H9 (cell line): ENCODE measurements at regions not wholly inside any gene's neighbourhood (a gene's known extent, or its start where the extent isn't known, plus 50 kb on each side); places are given as distances from the start of the nearest gene placed in this dataset.

Experiments
- DNase-seq: peaks from one replicate; pipeline ENCODE4 v3.0.0-alpha.2; 2017
- H2AFZ ChIP-seq: one replicate; pipeline ENCODE4 v1.6.1; 2013; ENCODE audit warnings: mild to moderate bottlenecking, low read length, control low read depth, moderate library complexity
- H2AK5ac ChIP-seq: 2 replicates; pipeline ENCODE4 v1.6.1; 2013; ENCODE audit warnings: low read length, control low read depth, mixed read lengths; ENCODE audit not compliant: insufficient read length
- H2BK120ac ChIP-seq: one replicate; pipeline ENCODE4 v1.6.1; 2013; ENCODE audit warnings: low read depth, mild to moderate bottlenecking, low read length, control low read depth, inconsistent platforms; ENCODE audit not compliant: poor library complexity, severe bottlenecking
- H2BK12ac ChIP-seq: 2 replicates; pipeline ENCODE4 v1.6.1; 2013; ENCODE audit warnings: low read length, control low read depth, mixed read lengths, low read depth; ENCODE audit not compliant: insufficient read length
- H2BK15ac ChIP-seq: 2 replicates; pipeline ENCODE4 v1.6.1; 2013; ENCODE audit warnings: low read depth, low read length, control low read depth
- H2BK20ac ChIP-seq: one replicate; pipeline ENCODE4 v1.6.1; 2013; ENCODE audit warnings: low read depth, mild to moderate bottlenecking, low read length, control low read depth, inconsistent platforms; ENCODE audit not compliant: poor library complexity, severe bottlenecking
- H2BK5ac ChIP-seq: 2 replicates; pipeline ENCODE4 v1.6.1; 2013; ENCODE audit warnings: low read length, control low read depth, mixed read lengths; ENCODE audit not compliant: insufficient read length
- H3K14ac ChIP-seq: 2 replicates; pipeline ENCODE4 v1.6.1; 2013; ENCODE audit warnings: low read length, control low read depth; ENCODE audit not compliant: insufficient read depth
- H3K18ac ChIP-seq: 2 replicates; pipeline ENCODE4 v1.6.1; 2013; ENCODE audit warnings: low read depth, mild to moderate bottlenecking, mixed read lengths, low read length, control low read depth; ENCODE audit not compliant: insufficient read length
- H3K23ac ChIP-seq: 2 replicates; pipeline ENCODE4 v1.6.1; 2013; ENCODE audit warnings: low read length, control low read depth, mixed read lengths, low read depth; ENCODE audit not compliant: insufficient read length
- H3K23me2 ChIP-seq: 2 replicates; pipeline ENCODE4 v1.6.1; 2013; ENCODE audit warnings: low read depth, mild to moderate bottlenecking, mixed read lengths, low read length, control low read depth; ENCODE audit not compliant: insufficient read length, poor library complexity, severe bottlenecking
- H3K27ac ChIP-seq: 2 replicates; pipeline ENCODE4 v1.5.1; 2013; ENCODE audit warnings: low read length, control low read depth, mixed read lengths, low read depth; ENCODE audit not compliant: insufficient read length
- H3K27me3 ChIP-seq: 2 replicates; pipeline ENCODE4 v1.6.1; 2013; ENCODE audit warnings: low read length, control low read depth, inconsistent platforms; ENCODE audit not compliant: insufficient read depth
- H3K4ac ChIP-seq: 2 replicates; pipeline ENCODE4 v1.6.1; 2013; ENCODE audit warnings: low read depth, mild to moderate bottlenecking, control low read depth, inconsistent platforms, low read length, moderate library complexity
- H3K4me1 ChIP-seq: 2 replicates; pipeline ENCODE4 v1.6.1; 2013; ENCODE audit warnings: low read length, control low read depth, inconsistent platforms; ENCODE audit not compliant: insufficient read depth
- H3K4me2 ChIP-seq: 2 replicates; pipeline ENCODE4 v1.6.1; 2013; ENCODE audit warnings: low read length, control low read depth, mixed read lengths; ENCODE audit not compliant: insufficient read length, insufficient read depth
- H3K56ac ChIP-seq: 2 replicates; pipeline ENCODE4 v1.6.1; 2013; ENCODE audit warnings: low read depth, mild to moderate bottlenecking, mixed read lengths, low read length, control low read depth; ENCODE audit not compliant: insufficient read length
- H3K79me1 ChIP-seq: 2 replicates; pipeline ENCODE4 v1.6.1; 2013; ENCODE audit warnings: low read depth, mild to moderate bottlenecking, moderate library complexity, low read length, control low read depth, inconsistent platforms; ENCODE audit not compliant: insufficient read depth, poor library complexity, severe bottlenecking
- H3K79me2 ChIP-seq: 2 replicates; pipeline ENCODE4 v1.6.1; 2013; ENCODE audit warnings: low read length, control low read depth, inconsistent platforms; ENCODE audit not compliant: insufficient read depth
- H3K9ac ChIP-seq: 2 replicates; pipeline ENCODE4 v1.6.1; 2013; ENCODE audit warnings: low read length, control low read depth, mixed read lengths; ENCODE audit not compliant: insufficient read length; ENCODE audit errors: extremely low read depth
- H3K9me3 ChIP-seq: one replicate; pipeline ENCODE4 v1.6.1; 2013; ENCODE audit warnings: low read depth, low read length, inconsistent platforms; ENCODE audit not compliant: control insufficient read depth
- H3T11ph ChIP-seq: one replicate; pipeline ENCODE4 v1.6.1; 2013; ENCODE audit warnings: mild to moderate bottlenecking, low read length, control low read depth, inconsistent platforms
- H4K20me1 ChIP-seq: one replicate; pipeline ENCODE4 v1.6.1; 2013; ENCODE audit not compliant: control insufficient read depth, insufficient read length, insufficient read depth
- H4K5ac ChIP-seq: 2 replicates; pipeline ENCODE4 v1.6.1; 2013; ENCODE audit warnings: low read depth, mild to moderate bottlenecking, mixed read lengths, low read length, control low read depth; ENCODE audit not compliant: insufficient read length
- H4K8ac ChIP-seq: replicated peaks from 2 replicates; pipeline ENCODE4 v1.6.1; 2013; ENCODE audit warnings: low read length, control low read depth, mixed read lengths, low read depth; ENCODE audit not compliant: insufficient read length
- H4K91ac ChIP-seq: 2 replicates; pipeline ENCODE4 v1.6.1; 2013; ENCODE audit warnings: low read depth, mild to moderate bottlenecking, moderate library complexity, mixed read lengths, low read length, control low read depth; ENCODE audit not compliant: insufficient read length
- H3K27ac Mint-ChIP-seq, 3 experiments: 2 replicates in 2 of 3; 3 replicates in 1 of 3; pipeline ENCODE4 v1.8.0; 2020 to 2021; ENCODE audit warnings: mixed read lengths in 3 of 3, mild to moderate bottlenecking in 1 of 3, moderate library complexity in 1 of 3
- H3K27me3 Mint-ChIP-seq: 2 replicates; pipeline ENCODE4 v1.8.0; 2021; ENCODE audit warnings: low read depth, mild to moderate bottlenecking, moderate library complexity, mixed read lengths
- H3K36me3 Mint-ChIP-seq, 3 experiments: 2 replicates in 2 of 3; 3 replicates in 1 of 3; pipeline ENCODE4 v1.8.0; 2020 to 2021; ENCODE audit warnings: low read depth in 3 of 3, mixed read lengths in 3 of 3; ENCODE audit not compliant: insufficient read depth in 1 of 3
- H3K4me1 Mint-ChIP-seq, 2 experiments: 2 replicates each; pipeline ENCODE4 v1.8.0; 2020; ENCODE audit warnings: mixed read lengths in 2 of 2
- H3K4me3 Mint-ChIP-seq, 2 experiments: 2 replicates in 1 of 2; 3 replicates in 1 of 2; pipeline ENCODE4 v1.8.0; 2020 to 2021; ENCODE audit warnings: mild to moderate bottlenecking in 2 of 2, mixed read lengths in 2 of 2, moderate library complexity in 1 of 2
- H3K9me3 Mint-ChIP-seq, 2 experiments: 2 replicates in 1 of 2; 3 replicates in 1 of 2; pipeline ENCODE4 v1.8.0; 2020; ENCODE audit warnings: mild to moderate bottlenecking in 2 of 2, mixed read lengths in 2 of 2, moderate library complexity in 1 of 2
- WGBS: extraction: QIAGEN DNeasy Blood & Tissue Kit; methylation state at CpG from one replicate; pipeline ENCODE4 v1.1.7; 2013; ENCODE audit warnings: missing lambda C conversion rate, low lambda C conversion rate, mixed read lengths; ENCODE audit not compliant: insufficient read length; ENCODE audit errors: extremely low coverage; 5-methylcytosine and 5-hydroxymethylcytosine counted together
- TF ChIP-seq, protein P1 (sequence below): fragments of 200-600 bp; sonication (generic); conservative IDR thresholded peaks from 3 replicates; pipeline ENCODE4 v1.8.0; 2021; ENCODE audit warnings: antibody characterized with exemption, mild to moderate bottlenecking

DNA sequence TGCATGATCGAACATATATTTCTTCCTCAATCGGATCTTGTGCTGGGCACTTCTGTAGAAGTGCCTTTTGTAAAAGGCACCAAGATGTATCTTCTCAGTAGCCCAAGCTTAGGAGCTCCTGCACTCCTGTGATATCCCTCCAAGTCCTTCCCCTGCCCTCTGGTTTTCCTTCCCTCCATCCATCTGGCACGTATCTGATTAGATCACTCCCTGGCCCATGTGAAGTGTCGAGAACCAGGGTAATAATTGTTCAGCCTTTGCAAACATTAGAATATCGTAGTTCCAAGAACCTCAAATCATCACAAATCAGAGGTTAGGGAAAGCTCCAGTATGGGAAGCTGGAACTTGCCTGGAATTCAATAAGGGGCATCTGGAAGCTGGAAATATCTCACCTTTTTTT, 221.1 kb upstream of the AUTS2 start:
- DNase-seq, result no peak
- Histone ChIP-seq H3K27ac (no peak overlapping the region), H4K20me1 (no peaks in the 10 kb centered on the region), H3K18ac (no peak overlapping the region), H3K9ac (no peak overlapping the region), H3K79me1 (no peaks in the 10 kb centered on the region), H3K14ac (no peak overlapping the region), H3K23ac (no peak overlapping the region), H4K8ac (no peak overlapping the region), H3K4ac (no peak overlapping the region), H4K5ac (no peak overlapping the region), H2BK20ac (no peak overlapping the region), H3K4me2 (no peak overlapping the region), H2BK5ac (no peak overlapping the region), H2AFZ (no peak overlapping the region), H3K4me1 (no peaks in the 10 kb centered on the region), H3K9me3 (no peaks in the 10 kb centered on the region), H3K27me3 (no peaks in the 10 kb centered on the region; the same call in 1 of the 2 replicates), H2AK5ac (no peak overlapping the region), H3T11ph (no peak overlapping the region), H2BK120ac (no peak overlapping the region), H3K56ac (no peak overlapping the region), H3K79me2 (no peaks in the 10 kb centered on the region), H4K91ac (no peak overlapping the region), H2BK15ac (no peak overlapping the region), H3K23me2 (no peaks in the 10 kb centered on the region), H2BK12ac (no peak overlapping the region)
- H3K27ac Mint-ChIP-seq, result no peak overlapping the region
- no peaks in the 10 kb centered on the region for H3K36me3 Mint-ChIP-seq
- peaks cover 5 to 6% of the 10 kb centered on the region in 2 experiments; a peak in 2 of 4 replicates for H3K4me1 Mint-ChIP-seq
- H3K27me3 Mint-ChIP-seq, result peaks cover 40% of the 10 kb centered on the region
- H3K4me3 Mint-ChIP-seq, result no peak overlapping the region
- TF ChIP-seq, protein P1, sequence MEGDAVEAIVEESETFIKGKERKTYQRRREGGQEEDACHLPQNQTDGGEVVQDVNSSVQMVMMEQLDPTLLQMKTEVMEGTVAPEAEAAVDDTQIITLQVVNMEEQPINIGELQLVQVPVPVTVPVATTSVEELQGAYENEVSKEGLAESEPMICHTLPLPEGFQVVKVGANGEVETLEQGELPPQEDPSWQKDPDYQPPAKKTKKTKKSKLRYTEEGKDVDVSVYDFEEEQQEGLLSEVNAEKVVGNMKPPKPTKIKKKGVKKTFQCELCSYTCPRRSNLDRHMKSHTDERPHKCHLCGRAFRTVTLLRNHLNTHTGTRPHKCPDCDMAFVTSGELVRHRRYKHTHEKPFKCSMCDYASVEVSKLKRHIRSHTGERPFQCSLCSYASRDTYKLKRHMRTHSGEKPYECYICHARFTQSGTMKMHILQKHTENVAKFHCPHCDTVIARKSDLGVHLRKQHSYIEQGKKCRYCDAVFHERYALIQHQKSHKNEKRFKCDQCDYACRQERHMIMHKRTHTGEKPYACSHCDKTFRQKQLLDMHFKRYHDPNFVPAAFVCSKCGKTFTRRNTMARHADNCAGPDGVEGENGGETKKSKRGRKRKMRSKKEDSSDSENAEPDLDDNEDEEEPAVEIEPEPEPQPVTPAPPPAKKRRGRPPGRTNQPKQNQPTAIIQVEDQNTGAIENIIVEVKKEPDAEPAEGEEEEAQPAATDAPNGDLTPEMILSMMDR, result no peak
- H3K9me3 Mint-ChIP-seq, result no peaks in the 10 kb centered on the region
- WGBS, result no CpG with 5 or more reads among the region's 5 CpGs
